Bronchial epithelial cell (primary cell): ENCODE measurements at regions not wholly inside any gene's neighbourhood (a gene's known extent, or its start where the extent isn't known, plus 50 kb on each side); places are given as distances from the start of the nearest gene placed in this dataset.
A peak's percentile ranks its signal among the peaks of the same experiment; 100 is the strongest.

Source experiments
- DNase-seq: peaks from one replicate; pipeline ENCODE4 v3.0.0-alpha.2; 2010; ENCODE audit warnings: low read depth
- FAIRE-seq: peaks from 2 replicates; lab custom pipeline; 2011; peaks lifted over from hg19 to GRCh38; lab: Jason Lieb, UNC
- H3K27me3 ChIP-seq: 2 replicates; pipeline ENCODE4 v1.5.1; 2011; ENCODE audit warnings: low read length; ENCODE audit not compliant: control insufficient read depth, insufficient read depth
- H3K36me3 ChIP-seq: 2 replicates; pipeline ENCODE4 v1.5.1; 2011; ENCODE audit warnings: low read length; ENCODE audit not compliant: control insufficient read depth, insufficient read depth
- H3K4me3 ChIP-seq: 2 replicates; pipeline ENCODE4 v1.5.1; 2011; ENCODE audit warnings: mild to moderate bottlenecking, low read depth, low read length, control low read depth
- TF ChIP-seq, protein P1 (sequence below): IDR thresholded peaks from 2 replicates; pipeline ENCODE4 v1.5.1; 2011; ENCODE audit warnings: mild to moderate bottlenecking, moderate library complexity, low read length, control low read depth, inconsistent platforms; ENCODE audit not compliant: insufficient read depth, severe bottlenecking

DNA sequence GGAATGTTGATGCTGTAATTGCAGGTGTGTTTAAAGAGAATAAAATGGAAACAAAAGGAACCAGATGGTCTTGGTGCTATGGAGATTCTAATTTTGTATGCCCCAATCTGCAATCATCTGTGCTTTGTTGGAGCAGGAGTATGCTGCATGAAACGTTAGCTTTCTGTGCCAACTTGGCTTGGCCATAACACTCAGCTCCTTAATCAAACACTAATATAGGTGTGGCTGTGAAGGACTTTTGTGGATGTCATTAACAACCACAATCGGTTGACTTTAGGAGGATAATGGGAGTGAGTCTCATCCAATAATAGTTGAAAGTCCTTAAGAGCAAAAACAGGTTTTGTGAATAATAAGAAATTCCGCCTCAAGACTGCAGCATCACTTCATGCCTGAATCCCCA is 399.2 kb downstream of the NLGN4X start:
- Histone ChIP-seq H3K4me3 (no peak overlapping the region), H3K27me3 (no peaks in the 10 kb centered on the region), H3K36me3 (no peaks in the 10 kb centered on the region)
- DNase-seq (no peak), FAIRE-seq (no peak)
- TF ChIP-seq, protein P1, sequence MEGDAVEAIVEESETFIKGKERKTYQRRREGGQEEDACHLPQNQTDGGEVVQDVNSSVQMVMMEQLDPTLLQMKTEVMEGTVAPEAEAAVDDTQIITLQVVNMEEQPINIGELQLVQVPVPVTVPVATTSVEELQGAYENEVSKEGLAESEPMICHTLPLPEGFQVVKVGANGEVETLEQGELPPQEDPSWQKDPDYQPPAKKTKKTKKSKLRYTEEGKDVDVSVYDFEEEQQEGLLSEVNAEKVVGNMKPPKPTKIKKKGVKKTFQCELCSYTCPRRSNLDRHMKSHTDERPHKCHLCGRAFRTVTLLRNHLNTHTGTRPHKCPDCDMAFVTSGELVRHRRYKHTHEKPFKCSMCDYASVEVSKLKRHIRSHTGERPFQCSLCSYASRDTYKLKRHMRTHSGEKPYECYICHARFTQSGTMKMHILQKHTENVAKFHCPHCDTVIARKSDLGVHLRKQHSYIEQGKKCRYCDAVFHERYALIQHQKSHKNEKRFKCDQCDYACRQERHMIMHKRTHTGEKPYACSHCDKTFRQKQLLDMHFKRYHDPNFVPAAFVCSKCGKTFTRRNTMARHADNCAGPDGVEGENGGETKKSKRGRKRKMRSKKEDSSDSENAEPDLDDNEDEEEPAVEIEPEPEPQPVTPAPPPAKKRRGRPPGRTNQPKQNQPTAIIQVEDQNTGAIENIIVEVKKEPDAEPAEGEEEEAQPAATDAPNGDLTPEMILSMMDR, result no peak

DNA sequence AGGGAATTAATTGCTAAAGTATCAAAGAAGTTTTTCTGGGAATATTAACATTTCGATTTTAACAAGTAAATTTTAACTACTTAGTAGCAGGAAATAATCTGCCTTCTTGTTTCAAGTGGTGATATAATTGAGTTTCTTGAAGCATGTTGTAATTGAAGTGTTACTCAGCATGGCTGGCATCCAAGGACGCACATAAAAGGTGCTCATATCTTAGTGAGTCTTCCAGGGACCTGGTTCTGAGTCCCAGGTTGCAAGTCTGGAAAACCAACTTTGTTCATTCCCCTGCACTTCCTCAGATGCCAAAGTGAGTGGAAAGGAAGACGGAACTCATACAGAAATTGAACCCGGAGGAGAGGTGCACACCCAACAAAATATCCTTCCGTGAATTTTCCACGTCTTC is 399.6 kb downstream of the NLGN4X start:
- H3K36me3 ChIP-seq, result no peaks in the 10 kb centered on the region

DNA sequence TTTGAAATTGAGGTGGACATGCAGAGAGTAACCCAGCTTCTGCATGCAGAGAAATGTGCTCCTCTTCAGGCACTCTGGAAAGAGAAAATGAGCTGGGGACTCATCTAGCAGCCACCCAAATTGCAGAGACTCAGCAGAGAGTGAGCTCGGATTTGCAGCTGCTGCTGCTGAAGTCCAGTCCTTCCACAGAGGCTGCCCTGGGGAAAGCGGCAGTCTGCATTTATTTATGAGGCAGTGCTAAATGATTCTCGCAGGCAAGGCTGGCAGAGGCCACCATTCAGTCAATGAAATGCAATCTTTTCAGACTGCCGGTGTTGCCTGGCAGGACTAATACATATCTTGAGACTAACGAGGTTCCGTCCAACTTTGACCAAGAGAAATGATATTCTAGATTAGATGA is 404.8 kb downstream of the NLGN4X start:
- H3K27me3 ChIP-seq, result no peaks in the 10 kb centered on the region
- H3K4me3 ChIP-seq, result no peak overlapping the region
- FAIRE-seq, result no peak
- H3K36me3 ChIP-seq, result no peaks in the 10 kb centered on the region
- TF ChIP-seq, protein P1, result no peak
- no peak for DNase-seq

More for the DNA sequence above, 399.6 kb downstream of the NLGN4X start:
- FAIRE-seq (no peak), DNase-seq (peak; percentile 12)
- H3K4me3 ChIP-seq, result no peak overlapping the region
- TF ChIP-seq, protein P1, result no peak
- no peaks in the 10 kb centered on the region for H3K27me3 ChIP-seq

DNA sequence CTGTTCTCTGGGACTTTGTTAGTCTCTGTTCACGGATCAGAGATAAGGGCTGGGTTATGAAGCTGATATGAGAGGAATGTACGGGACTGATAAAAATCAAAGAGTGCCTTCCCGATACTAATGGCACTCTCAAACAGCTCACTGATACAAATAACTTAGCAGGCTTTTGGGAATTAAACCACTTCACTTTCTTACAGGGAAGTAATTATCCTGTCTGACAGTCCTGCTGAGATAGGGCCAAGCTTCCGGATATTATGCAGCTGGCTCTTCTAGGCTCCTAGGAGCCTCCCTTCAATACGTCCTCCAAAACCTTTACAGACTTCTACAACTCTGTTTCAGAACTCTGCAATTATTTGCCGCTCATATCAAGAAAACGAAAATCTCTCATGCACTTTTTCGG is 418.0 kb downstream of the NLGN4X start:
- TF ChIP-seq, protein P1, result no peak
- DNase-seq (no peak), FAIRE-seq (no peak)
- no peaks in the 10 kb centered on the region for H3K36me3 ChIP-seq
- H3K4me3 ChIP-seq, result no peak overlapping the region
- no peaks in the 10 kb centered on the region for H3K27me3 ChIP-seq

DNA sequence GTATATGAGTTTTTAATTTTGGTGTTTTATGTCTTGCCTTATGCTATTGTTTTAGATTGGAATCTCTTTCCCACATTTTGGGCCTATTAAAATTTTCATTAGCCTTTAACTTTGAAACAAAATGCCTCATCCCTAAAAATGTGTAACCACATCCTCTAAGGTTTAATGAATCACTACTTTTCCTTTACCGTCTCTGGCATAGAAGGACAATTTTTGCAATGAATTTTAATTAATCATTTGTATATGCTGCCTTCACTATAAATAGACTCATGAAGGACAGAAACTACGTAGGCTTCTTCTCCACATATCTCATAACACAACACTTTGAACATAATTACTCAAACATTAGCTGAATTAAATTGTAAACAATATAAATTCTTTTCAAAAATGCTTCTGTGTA is 421.5 kb downstream of the NLGN4X start:
- DNase-seq (no peak), FAIRE-seq (no peak)
- Histone ChIP-seq H3K36me3 (no peaks in the 10 kb centered on the region), H3K4me3 (no peak overlapping the region), H3K27me3 (no peaks in the 10 kb centered on the region)
- TF ChIP-seq, protein P1, result no peak

DNA sequence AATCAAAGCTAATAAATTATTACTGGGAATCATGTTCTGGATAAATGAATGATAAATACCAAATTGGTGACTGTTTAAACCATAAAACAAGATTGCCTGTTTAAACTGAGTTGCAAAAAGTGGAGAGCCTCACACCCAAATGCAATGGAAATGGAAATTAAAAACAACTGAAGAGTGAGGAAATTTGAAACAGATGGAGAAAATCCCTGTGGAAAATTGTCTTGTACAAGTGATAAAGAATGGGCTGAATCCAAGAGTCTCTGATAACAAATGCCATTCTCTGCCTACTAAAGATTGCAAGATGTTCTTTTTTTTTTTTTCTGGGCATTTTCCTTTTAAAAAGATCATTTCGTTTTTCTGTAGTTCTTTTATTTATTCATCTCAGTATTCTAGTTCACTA is 426.3 kb downstream of the NLGN4X start:
- TF ChIP-seq, protein P1, result no peak
- FAIRE-seq (no peak), DNase-seq (no peak)
- Histone ChIP-seq H3K36me3 (no peaks in the 10 kb centered on the region), H3K27me3 (no peaks in the 10 kb centered on the region), H3K4me3 (no peak overlapping the region)
